HL-60 (cell line): ENCODE measurements at regions not wholly inside any gene's neighbourhood (a gene's known extent, or its start where the extent isn't known, plus 50 kb on each side); places are given as distances from the start of the nearest gene placed in this dataset.

ENCODE experiments used
- CTCF ChIP-seq: IDR thresholded peaks from one replicate; pipeline ENCODE4 v1.5.1; 2011; ENCODE audit warnings: low read length, control low read depth, inconsistent platforms; ENCODE audit not compliant: insufficient read depth
- POLR2AphosphoS5 ChIP-seq: IDR thresholded peaks from 2 replicates; pipeline ENCODE4 v1.6.1; 2012; ENCODE audit warnings: low read depth

DNA sequence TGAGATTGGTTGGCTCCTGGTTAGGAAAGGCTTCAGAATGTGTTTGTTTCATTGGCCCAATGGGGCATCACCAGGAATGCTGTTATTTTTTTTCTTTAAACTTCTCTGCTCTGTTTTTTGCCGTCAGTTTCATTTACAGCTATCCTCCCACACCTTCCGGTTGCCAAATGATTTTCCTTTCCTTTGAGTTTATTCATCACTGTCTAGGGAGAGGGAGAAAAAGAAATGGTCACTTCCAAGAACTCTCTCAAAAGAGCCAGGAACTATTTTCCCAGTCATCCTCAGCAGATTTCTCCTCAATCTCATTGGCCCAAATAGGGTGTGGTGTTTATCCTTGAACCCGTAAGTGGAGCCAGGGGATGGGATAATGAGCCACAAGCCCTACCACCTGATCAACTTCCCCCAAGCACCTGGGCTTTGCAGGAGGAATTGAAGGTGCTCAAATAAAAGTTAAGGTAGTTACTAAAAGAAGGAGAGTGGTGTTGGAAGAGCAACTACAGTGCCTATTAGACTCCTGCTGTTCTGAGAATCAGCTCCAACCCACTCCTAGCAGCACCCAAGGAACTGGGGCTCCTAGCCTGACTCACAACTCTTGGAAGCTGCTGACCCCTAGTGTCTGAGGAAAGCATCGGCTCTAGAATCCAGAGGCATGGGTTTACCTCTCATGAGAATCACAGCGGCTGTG, 183.8 kb upstream of the IL12A start:
- TF ChIP-seq POLR2AphosphoS5: no peak
- TF ChIP-seq CTCF: peak; percentile 93
